NCI-H526 treated with DMSO at 0.1 percent for 48 hours (cell line): ENCODE measurements at regions not wholly inside any gene's neighbourhood (a gene's known extent, or its start where the extent isn't known, plus 50 kb on each side); places are given as distances from the start of the nearest gene placed in this dataset.
"Not testable (repeated sequence)": the region's sequence is repeated elsewhere in the genome, so short reads cannot be mapped to it uniquely, and the experiment has no call there.

Experiments used
- DNase-seq: peaks from one replicate; lab custom pipeline; 2025; lab: John Stamatoyannopoulos, UW

GRCh38 chr9:85487872-85488271 lies 253.9 kb downstream of the AGTPBP1 start:
- DNase-seq: no peak

GRCh38 chr9:85484235-85484634 lies 257.5 kb downstream of the AGTPBP1 start:
- no peak for DNase-seq

GRCh38 chr9:85483208-85483607 lies 258.5 kb downstream of the AGTPBP1 start:
- no peak for DNase-seq

GRCh38 chr9:85479305-85479704 lies 262.4 kb downstream of the AGTPBP1 start:
- DNase-seq: no peak

- DNase-seq: no peak
Observed at GRCh38 chr9:85478847-85479246, 262.9 kb downstream of the AGTPBP1 start.

- not testable (repeated sequence) for DNase-seq
Observed at GRCh38 chr9:85474896-85475295, 266.9 kb downstream of the AGTPBP1 start.

- DNase-seq: no peak
Observed at GRCh38 chr9:85471791-85472190, 270.0 kb downstream of the AGTPBP1 start.

GRCh38 chr9:85469041-85469440 lies 272.7 kb downstream of the AGTPBP1 start:
- no peak for DNase-seq

GRCh38 chr9:85466834-85467233 lies 274.9 kb downstream of the AGTPBP1 start:
- DNase-seq: no peak

- DNase-seq: not testable (repeated sequence)
Observed at GRCh38 chr9:85458114-85458864, 283.5 kb downstream of the AGTPBP1 start.

GRCh38 chr9:85453850-85454249 lies 287.9 kb downstream of the AGTPBP1 start:
- DNase-seq: no peak

- no peak for DNase-seq
Observed at GRCh38 chr9:85452841-85453240, 288.9 kb downstream of the AGTPBP1 start.

- DNase-seq: no peak
Observed at GRCh38 chr9:85451680-85452079, 290.1 kb downstream of the AGTPBP1 start.

- no peak for DNase-seq
Observed at GRCh38 chr9:85445887-85446286, 295.9 kb downstream of the AGTPBP1 start.

- DNase-seq: no peak
Observed at GRCh38 chr9:85444243-85444642, 297.5 kb downstream of the AGTPBP1 start.

- DNase-seq: no peak
Observed at GRCh38 chr9:85443190-85443598, 298.6 kb downstream of the AGTPBP1 start.

GRCh38 chr9:85439791-85440190 lies 302.0 kb downstream of the AGTPBP1 start:
- DNase-seq: no peak

- DNase-seq: not testable (repeated sequence)
Observed at GRCh38 chr9:85433956-85434355, 307.8 kb downstream of the AGTPBP1 start.

- not testable (repeated sequence) for DNase-seq
Observed at GRCh38 chr9:85433551-85433950, 308.2 kb downstream of the AGTPBP1 start.

GRCh38 chr9:85433046-85433445 lies 308.7 kb downstream of the AGTPBP1 start:
- DNase-seq: no peak

GRCh38 chr9:85432599-85432998 lies 309.2 kb downstream of the AGTPBP1 start:
- no peak for DNase-seq

GRCh38 chr9:85431339-85432102 lies 310.2 kb downstream of the AGTPBP1 start:
- no peak for DNase-seq

GRCh38 chr9:85430659-85431338 lies 311.0 kb downstream of the AGTPBP1 start:
- no peak for DNase-seq
